Liver (tissue), 8 donors: ENCODE measurements at regions not wholly inside any gene's neighbourhood (a gene's known extent, or its start where the extent isn't known, plus 50 kb on each side); places are given as distances from the start of the nearest gene placed in this dataset.

ENCODE experiments used
- DNase-seq: peaks from one replicate; pipeline ENCODE4 v3.0.0-alpha.2; 2017; ENCODE audit warnings: low spot score
- H3K27ac ChIP-seq, 2 donors: one replicate each; pipeline ENCODE4 v1.7.0; 2013; ENCODE audit warnings: inconsistent platforms in 2 of 2, low read length in 2 of 2, control low read depth in 1 of 2, low read depth in 1 of 2, mild to moderate bottlenecking in 1 of 2
- H3K27me3 ChIP-seq, 4 donors: one replicate each; pipeline versions ENCODE4 v1.6.1 to v1.7.0; 2013; ENCODE audit warnings: low read length in 3 of 4, inconsistent platforms in 1 of 4, mild to moderate bottlenecking in 1 of 4, moderate library complexity in 1 of 4; ENCODE audit not compliant: control insufficient read depth in 4 of 4, insufficient read depth in 4 of 4
- H3K36me3 ChIP-seq, 4 donors: one replicate each; pipeline versions ENCODE4 v1.6.1 to v1.7.0; 2013; ENCODE audit warnings: low read length in 3 of 4, mild to moderate bottlenecking in 3 of 4, low read depth in 1 of 4, moderate library complexity in 1 of 4; ENCODE audit not compliant: control insufficient read depth in 4 of 4, insufficient read depth in 3 of 4
- H3K4me1 ChIP-seq, 4 donors: one replicate each; pipeline versions ENCODE4 v1.6.1 to v1.7.0; 2013; ENCODE audit warnings: low read length in 3 of 4, mild to moderate bottlenecking in 3 of 4, moderate library complexity in 1 of 4; ENCODE audit not compliant: control insufficient read depth in 4 of 4, insufficient read depth in 4 of 4
- H3K4me3 ChIP-seq, 3 donors: one replicate each; pipeline versions ENCODE4 v1.6.1 to v1.7.0; 2013; ENCODE audit warnings: low read length in 3 of 3, control low read depth in 1 of 3, low read depth in 1 of 3, mild to moderate bottlenecking in 1 of 3
- H3K9ac ChIP-seq, 2 donors: one replicate each; pipeline ENCODE4 v1.7.0; 2013; ENCODE audit warnings: low read length in 2 of 2, mild to moderate bottlenecking in 2 of 2, moderate library complexity in 2 of 2, control low read depth in 1 of 2, low read depth in 1 of 2
- H3K9me3 ChIP-seq, 4 donors: one replicate each; pipeline versions ENCODE4 v1.6.1 to v1.7.0; 2013; ENCODE audit warnings: low read length in 3 of 4; ENCODE audit not compliant: control insufficient read depth in 4 of 4
- ATF3 ChIP-seq: IDR thresholded peaks from 2 replicates; pipeline ENCODE4 v1.6.1; 2016; ENCODE audit warnings: antibody characterized with exemption
- CTCF ChIP-seq: fragments of 150-350 bp; IDR thresholded peaks from 2 replicates; pipeline ENCODE4 v1.5.1; 2017; ENCODE audit warnings: improper control_type of control experiment, low read depth, low read length; ENCODE audit not compliant: missing input control
- EGR1 ChIP-seq, 2 donors: IDR thresholded peaks; 2 replicates each; pipeline ENCODE4 v1.6.1; 2016 to 2018; ENCODE audit warnings: antibody characterized with exemption in 2 of 2, low read depth in 2 of 2
- FOXA1 ChIP-seq: IDR thresholded peaks from 2 replicates; pipeline ENCODE4 v1.6.1; 2016; ENCODE audit warnings: antibody characterized with exemption
- FOXA2 ChIP-seq: IDR thresholded peaks from 2 replicates; pipeline ENCODE4 v1.6.1; 2016; ENCODE audit warnings: antibody characterized with exemption
- GABPA ChIP-seq, 2 donors: IDR thresholded peaks in 1 of 2; conservative IDR thresholded peaks in 1 of 2; 2 replicates each; pipeline ENCODE4 v1.6.1; 2016; ENCODE audit warnings: antibody characterized with exemption in 2 of 2, mild to moderate bottlenecking in 1 of 2, moderate library complexity in 1 of 2
- HNF4A ChIP-seq, 2 donors: conservative IDR thresholded peaks; 2 replicates each; pipeline ENCODE4 v1.6.1; 2016; ENCODE audit warnings: antibody characterized with exemption in 2 of 2, mild to moderate bottlenecking in 2 of 2
- HNF4G ChIP-seq: IDR thresholded peaks from 2 replicates; pipeline ENCODE4 v1.6.1; 2016; ENCODE audit warnings: antibody characterized with exemption
- JUND ChIP-seq, 2 donors: IDR thresholded peaks; 2 replicates each; pipeline ENCODE4 v1.6.1; 2016; ENCODE audit warnings: antibody characterized with exemption in 2 of 2
- NR2F2 ChIP-seq: IDR thresholded peaks from 2 replicates; pipeline ENCODE4 v1.6.1; 2016; ENCODE audit warnings: antibody characterized with exemption
- RAD21 ChIP-seq, 2 donors: IDR thresholded peaks; 2 replicates each; pipeline ENCODE4 v1.6.1; 2016; ENCODE audit warnings: antibody characterized with exemption in 2 of 2, mild to moderate bottlenecking in 2 of 2
- RXRA ChIP-seq, 2 donors: IDR thresholded peaks; 2 replicates each; pipeline ENCODE4 v1.6.1; 2017 to 2018; ENCODE audit warnings: antibody characterized with exemption in 2 of 2, mild to moderate bottlenecking in 1 of 2
- SP1 ChIP-seq: IDR thresholded peaks from 2 replicates; pipeline ENCODE4 v1.6.1; 2018; ENCODE audit warnings: antibody characterized with exemption, mild to moderate bottlenecking
- TAF1 ChIP-seq: conservative IDR thresholded peaks from 2 replicates; pipeline ENCODE4 v1.6.1; 2016; ENCODE audit warnings: antibody characterized with exemption, mild to moderate bottlenecking
- YY1 ChIP-seq: IDR thresholded peaks from 2 replicates; pipeline ENCODE4 v1.6.1; 2016; ENCODE audit warnings: antibody characterized with exemption, mild to moderate bottlenecking
- WGBS: extraction: QIAGEN DNeasy Blood & Tissue Kit; methylation state at CpG from one replicate; pipeline ENCODE4 v1.1.7; 2013; 5-methylcytosine and 5-hydroxymethylcytosine counted together
- TF ChIP-seq, protein P1 (sequence below): IDR thresholded peaks from 2 replicates; pipeline ENCODE4 v1.6.1; 2016; ENCODE audit warnings: antibody characterized with exemption
- TF ChIP-seq, protein P2 (sequence below): IDR thresholded peaks from 2 replicates; pipeline ENCODE4 v1.6.1; 2016; ENCODE audit warnings: antibody characterized with exemption
- donor health status: healthy.
- donor health status: healthy.
- donor health status: healthy.
- donor health status: healthy.
- donor health status: healthy.

- Histone ChIP-seq H3K4me3 (no peak overlapping the region), H3K27me3 (peaks cover 0 to 3% (median 0%) of the 10 kb centered on the region in 4 donors), H3K36me3 (no peaks in the 10 kb centered on the region), H3K27ac (no peak overlapping the region), H3K9ac (no peak overlapping the region), H3K4me1 (no peaks in the 10 kb centered on the region), H3K9me3 (no peaks in the 10 kb centered on the region)
- WGBS, result 91% methylated on average over 3 of the region's 3 CpGs
- no peak for DNase-seq
- TF ChIP-seq, protein P1, sequence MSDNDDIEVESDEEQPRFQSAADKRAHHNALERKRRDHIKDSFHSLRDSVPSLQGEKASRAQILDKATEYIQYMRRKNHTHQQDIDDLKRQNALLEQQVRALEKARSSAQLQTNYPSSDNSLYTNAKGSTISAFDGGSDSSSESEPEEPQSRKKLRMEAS, result no peak
- TF ChIP-seq NR2F2 (no peak), JUND (IDR thresholded peaks at IDR 0.05) (no peak), HNF4G (no peak), FOXA1 (no peak), TAF1 (no peak), CTCF (no peak)
- TF ChIP-seq, protein P2, sequence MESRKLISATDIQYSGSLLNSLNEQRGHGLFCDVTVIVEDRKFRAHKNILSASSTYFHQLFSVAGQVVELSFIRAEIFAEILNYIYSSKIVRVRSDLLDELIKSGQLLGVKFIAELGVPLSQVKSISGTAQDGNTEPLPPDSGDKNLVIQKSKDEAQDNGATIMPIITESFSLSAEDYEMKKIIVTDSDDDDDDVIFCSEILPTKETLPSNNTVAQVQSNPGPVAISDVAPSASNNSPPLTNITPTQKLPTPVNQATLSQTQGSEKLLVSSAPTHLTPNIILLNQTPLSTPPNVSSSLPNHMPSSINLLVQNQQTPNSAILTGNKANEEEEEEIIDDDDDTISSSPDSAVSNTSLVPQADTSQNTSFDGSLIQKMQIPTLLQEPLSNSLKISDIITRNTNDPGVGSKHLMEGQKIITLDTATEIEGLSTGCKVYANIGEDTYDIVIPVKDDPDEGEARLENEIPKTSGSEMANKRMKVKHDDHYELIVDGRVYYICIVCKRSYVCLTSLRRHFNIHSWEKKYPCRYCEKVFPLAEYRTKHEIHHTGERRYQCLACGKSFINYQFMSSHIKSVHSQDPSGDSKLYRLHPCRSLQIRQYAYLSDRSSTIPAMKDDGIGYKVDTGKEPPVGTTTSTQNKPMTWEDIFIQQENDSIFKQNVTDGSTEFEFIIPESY, result no peak
These were observed 176.5 kb downstream of the QDPR start for GRCh38 chr4:17335371-17335770.

GRCh38 chr4:17332478-17332877, 179.4 kb downstream of the QDPR start:
- TF ChIP-seq FOXA2 (no peak), EGR1 (IDR thresholded peaks at IDR 0.05; ENCODE audit: low read depth in 2 of 2) (no peak), TAF1 (no peak), GABPA (IDR thresholded peaks at IDR 0.05 in 1 of 2, conservative IDR thresholded peaks at IDR 0.05 in 1 of 2) (no peak), ATF3 (no peak), JUND (IDR thresholded peaks at IDR 0.05) (no peak), RXRA (IDR thresholded peaks at IDR 0.05) (no peak), FOXA1 (no peak), YY1 (no peak), RAD21 (IDR thresholded peaks at IDR 0.05) (no peak), CTCF (no peak), HNF4A (conservative IDR thresholded peaks at IDR 0.05) (no peak), SP1 (no peak), NR2F2 (no peak), HNF4G (no peak)
- TF ChIP-seq, protein P1, result no peak
- TF ChIP-seq, protein P2, result no peak
- no peaks in the 10 kb centered on the region for H3K4me1 ChIP-seq
- WGBS, result 66% methylated on average over 5 of the region's 5 CpGs
- no peaks in the 10 kb centered on the region for H3K36me3 ChIP-seq
- DNase-seq, result no peak
- H3K27me3 ChIP-seq, result peaks cover 0 to 4% (median 0%) of the 10 kb centered on the region in 4 donors
- H3K9ac ChIP-seq, result no peak overlapping the region
- no peak overlapping the region for H3K27ac ChIP-seq
- H3K4me3 ChIP-seq, result no peak overlapping the region
- no peaks in the 10 kb centered on the region for H3K9me3 ChIP-seq
